Type B pancreatic cell (in vitro differentiated cells): ENCODE measurements at regions not wholly inside any gene's neighbourhood (a gene's known extent, or its start where the extent isn't known, plus 50 kb on each side); places are given as distances from the start of the nearest gene placed in this dataset.

ENCODE experiments used
- DNase-seq: peaks from one replicate; pipeline ENCODE4 v3.0.0; 2021; ENCODE audit warnings: mixed read lengths; ENCODE audit not compliant: unreplicated experiment; ENCODE audit errors: extremely low spot score
- H3K27ac Mint-ChIP-seq: 2 replicates; pipeline ENCODE4 v1.8.0; 2021; ENCODE audit warnings: mild to moderate bottlenecking, mixed read lengths
- H3K27me3 Mint-ChIP-seq: 2 replicates; pipeline ENCODE4 v1.8.0; 2021; ENCODE audit warnings: mixed read lengths
- H3K36me3 Mint-ChIP-seq: 2 replicates; pipeline ENCODE4 v1.8.0; 2021; ENCODE audit warnings: mixed read lengths
- H3K4me1 Mint-ChIP-seq: one replicate; pipeline ENCODE4 v1.8.0; 2021; ENCODE audit warnings: mixed read lengths; ENCODE audit not compliant: unreplicated experiment
- H3K4me3 Mint-ChIP-seq: 2 replicates; pipeline ENCODE4 v1.8.0; 2021; ENCODE audit warnings: mild to moderate bottlenecking, mixed read lengths
- H3K9me3 Mint-ChIP-seq: 2 replicates; pipeline ENCODE4 v1.8.0; 2021; ENCODE audit warnings: mixed read lengths
- CTCF ChIP-seq: fragments of 200-600 bp; sonication (generic); conservative IDR thresholded peaks from 2 replicates; pipeline ENCODE4 v1.5.0; 2021; ENCODE audit warnings: antibody characterized with exemption, mild to moderate bottlenecking

DNA sequence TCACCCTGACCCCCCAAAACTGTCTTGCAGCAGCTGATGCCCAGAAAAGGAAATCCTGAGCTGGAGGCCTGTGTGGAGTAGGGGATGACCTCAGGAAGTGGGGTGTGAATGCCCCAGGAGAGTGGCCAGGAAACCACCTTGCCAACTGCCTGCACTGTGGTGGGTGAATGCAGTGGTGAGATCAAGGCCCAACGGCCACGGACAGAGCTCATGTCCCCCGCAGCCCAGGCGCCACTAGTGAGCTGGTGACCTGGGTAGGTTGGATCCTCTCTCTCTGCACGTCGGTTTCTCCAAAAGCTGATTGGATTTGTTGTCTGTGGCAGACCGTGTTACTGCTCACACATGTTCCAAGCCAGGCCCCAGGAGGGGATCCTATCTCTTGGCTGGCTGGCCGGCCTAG lies 448.9 kb downstream of the TCERG1L start:
- DNase-seq, result no peak
- Mint-ChIP-seq H3K9me3 (no peaks in the 10 kb centered on the region), H3K27ac (no peak overlapping the region), H3K4me3 (no peak overlapping the region), H3K36me3 (no peaks in the 10 kb centered on the region), H3K27me3 (peaks cover 38% of the 10 kb centered on the region), H3K4me1 (peaks cover 6% of the 10 kb centered on the region)
- no peak for TF ChIP-seq CTCF

DNA sequence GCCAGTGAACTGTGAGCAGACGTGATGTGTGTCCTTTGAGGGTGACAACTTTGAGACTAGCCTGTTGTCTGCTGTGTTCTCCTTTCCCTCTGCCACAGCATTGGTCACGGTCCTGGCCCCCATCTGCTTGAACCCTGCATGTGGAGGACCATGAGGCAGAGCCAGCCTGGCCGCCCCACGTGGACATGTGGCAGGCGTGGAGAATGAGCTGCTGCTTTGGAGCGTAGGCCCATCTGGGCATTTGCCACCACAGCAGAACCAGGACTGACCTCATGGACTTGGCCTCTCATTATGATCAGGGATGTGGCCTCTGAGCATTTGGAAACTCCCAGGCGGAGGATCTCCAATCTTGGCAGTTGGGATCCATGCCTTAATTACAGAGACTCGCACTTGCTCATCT lies 448.5 kb downstream of the TCERG1L start:
- Mint-ChIP-seq H3K4me1 (peaks cover 6% of the 10 kb centered on the region), H3K36me3 (no peaks in the 10 kb centered on the region), H3K27me3 (peaks cover 38% of the 10 kb centered on the region), H3K9me3 (no peaks in the 10 kb centered on the region), H3K4me3 (no peak overlapping the region), H3K27ac (no peak overlapping the region)
- no peak for DNase-seq
- no peak for TF ChIP-seq CTCF

DNA sequence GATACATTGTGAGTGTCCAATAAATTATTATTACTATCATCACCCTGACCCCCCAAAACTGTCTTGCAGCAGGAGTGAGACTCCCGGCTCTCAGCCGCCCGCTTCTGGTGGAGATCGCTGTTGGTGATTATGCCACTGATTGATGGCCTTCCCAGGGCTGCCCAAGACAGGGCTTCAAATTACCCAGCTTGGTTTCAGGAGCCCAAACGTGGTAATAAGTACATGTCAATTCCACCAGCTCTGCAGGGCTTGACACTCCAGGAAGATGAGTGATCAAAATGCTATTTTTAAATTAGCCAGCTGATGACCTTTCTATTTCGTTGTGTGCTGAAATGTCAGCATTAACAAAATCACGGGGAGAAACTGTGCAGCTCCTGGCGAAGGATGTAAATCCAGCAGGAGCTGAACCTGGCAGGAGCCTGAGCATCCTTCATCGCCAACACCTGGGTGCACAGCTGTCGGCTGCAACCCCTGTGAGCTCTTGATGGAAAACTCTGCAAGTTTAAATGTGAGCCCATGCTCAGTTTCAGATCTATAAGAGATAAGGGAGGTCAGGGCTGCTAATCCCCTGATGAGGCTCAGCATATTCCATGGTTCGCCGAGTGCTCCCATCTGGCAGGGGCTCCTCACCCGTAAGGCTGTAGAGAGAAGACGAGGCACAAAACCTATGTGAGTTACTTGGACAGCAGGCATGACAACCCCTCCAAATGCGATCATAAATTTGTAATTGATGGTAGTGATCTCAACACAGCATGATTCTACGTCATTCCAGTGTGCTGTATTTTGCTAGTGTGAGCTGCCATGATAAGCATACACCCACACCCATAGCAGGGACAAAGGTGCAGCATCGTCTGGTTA lies 446.3 kb downstream of the TCERG1L start:
- no peak for TF ChIP-seq CTCF
- Mint-ChIP-seq H3K36me3 (no peaks in the 10 kb centered on the region), H3K27me3 (peaks cover 31% of the 10 kb centered on the region), H3K4me3 (no peak overlapping the region), H3K9me3 (no peaks in the 10 kb centered on the region), H3K27ac (no peak overlapping the region), H3K4me1 (peaks cover 15% of the 10 kb centered on the region)
- no peak for DNase-seq

DNA sequence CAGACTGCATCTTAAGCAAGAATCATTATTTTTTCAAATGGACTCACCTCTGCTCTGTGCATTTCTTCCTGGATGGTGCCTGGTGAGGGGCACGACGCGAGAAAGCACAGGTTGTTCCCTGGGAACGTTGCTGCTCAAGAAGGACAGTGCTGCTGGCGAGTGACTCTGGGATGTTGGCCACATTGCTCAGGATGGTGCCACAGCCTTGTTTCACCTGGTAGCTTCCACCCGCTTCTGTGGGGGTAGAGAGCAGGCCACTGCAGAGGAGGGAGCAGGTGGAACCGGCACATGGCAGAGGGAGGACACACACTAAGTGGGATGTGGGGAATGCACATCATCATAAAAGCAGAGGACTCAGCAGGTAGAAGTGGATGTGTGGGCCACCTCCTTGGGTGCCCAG lies 444.7 kb downstream of the TCERG1L start:
- Mint-ChIP-seq H3K36me3 (no peaks in the 10 kb centered on the region), H3K27me3 (peaks cover 24% of the 10 kb centered on the region), H3K27ac (no peak overlapping the region), H3K4me3 (no peak overlapping the region), H3K9me3 (no peaks in the 10 kb centered on the region), H3K4me1 (peaks cover 15% of the 10 kb centered on the region)
- DNase-seq, result no peak
- TF ChIP-seq CTCF, result no peak

GRCh38 chr10:130867446-130868194 lies 443.9 kb downstream of the TCERG1L start:
- Mint-ChIP-seq H3K4me1 (peaks cover 15% of the 10 kb centered on the region), H3K36me3 (no peaks in the 10 kb centered on the region), H3K27ac (no peak overlapping the region), H3K9me3 (no peaks in the 10 kb centered on the region), H3K27me3 (peaks cover 28% of the 10 kb centered on the region), H3K4me3 (no peak overlapping the region)
- DNase-seq, result no peak
- no peak for TF ChIP-seq CTCF
